A172 (cell line): ENCODE measurements at regions not wholly inside any gene's neighbourhood (a gene's known extent, or its start where the extent isn't known, plus 50 kb on each side); places are given as distances from the start of the nearest gene placed in this dataset.

Source experiments
- DNase-seq: peaks from one replicate; pipeline ENCODE4 v3.0.0-alpha.2; 2015; ENCODE audit warnings: low spot score

GRCh38 chr12:58190618-58191017, 249.3 kb downstream of the ATP23 start:
- DNase-seq, result no peak

- DNase-seq, result no peak
Observed at GRCh38 chr12:58196971-58197370, 255.6 kb downstream of the ATP23 start.

GRCh38 chr12:58202933-58203718, 261.8 kb downstream of the ATP23 start:
- DNase-seq, result no peak

- DNase-seq, result no peak
Observed at GRCh38 chr12:58204071-58204470, 262.7 kb downstream of the ATP23 start.

GRCh38 chr12:58206876-58207275, 265.5 kb downstream of the ATP23 start:
- no peak for DNase-seq

GRCh38 chr12:58211211-58211610, 269.8 kb downstream of the ATP23 start:
- no peak for DNase-seq

GRCh38 chr12:58217130-58217529, 275.8 kb downstream of the ATP23 start:
- DNase-seq, result no peak

- DNase-seq, result no peak
Observed at GRCh38 chr12:58224536-58225105, 283.3 kb downstream of the ATP23 start.

GRCh38 chr12:58225203-58225877, 284.0 kb downstream of the ATP23 start:
- no peak for DNase-seq

GRCh38 chr12:58233886-58234285, 292.5 kb downstream of the ATP23 start:
- DNase-seq, result no peak

GRCh38 chr12:58238411-58238810, 297.0 kb downstream of the ATP23 start:
- DNase-seq, result no peak

- DNase-seq, result no peak
Observed at GRCh38 chr12:58241099-58241498, 299.7 kb downstream of the ATP23 start.

GRCh38 chr12:58242796-58243630, 301.6 kb downstream of the ATP23 start:
- DNase-seq, result no peak

- no peak for DNase-seq
Observed at GRCh38 chr12:58247633-58248032, 306.3 kb downstream of the ATP23 start.

- no peak for DNase-seq
Observed at GRCh38 chr12:58248599-58248998, 307.2 kb downstream of the ATP23 start.

- DNase-seq, result no peak
Observed at GRCh38 chr12:58249610-58250009, 308.2 kb downstream of the ATP23 start.

- DNase-seq, result no peak
Observed at GRCh38 chr12:58250077-58250476, 308.7 kb downstream of the ATP23 start.

GRCh38 chr12:58252914-58253313, 311.5 kb downstream of the ATP23 start:
- DNase-seq, result no peak

- no peak for DNase-seq
Observed at GRCh38 chr12:58253663-58254062, 312.3 kb downstream of the ATP23 start.

- DNase-seq, result no peak
Observed at GRCh38 chr12:58254463-58255100, 313.2 kb downstream of the ATP23 start.

- DNase-seq, result no peak
Observed at GRCh38 chr12:58262796-58263195, 321.4 kb downstream of the ATP23 start.

GRCh38 chr12:58263816-58264215, 322.4 kb downstream of the ATP23 start:
- DNase-seq, result no peak
